Breast epithelium (tissue), 4 donors: ENCODE measurements at regions not wholly inside any gene's neighbourhood (a gene's known extent, or its start where the extent isn't known, plus 50 kb on each side); places are given as distances from the start of the nearest gene placed in this dataset.

Source experiments
- DNase-seq, 2 donors: peaks; one replicate each; pipeline ENCODE4 v3.0.0-alpha.2; 2019; ENCODE audit warnings: low spot score in 2 of 2
- H3K27ac ChIP-seq, 2 donors: fragments of 200-600 bp; sonication (generic) in 1 of 2; one replicate each; pipeline ENCODE4 v1.5.1; 2016 to 2019; ENCODE audit warnings: mild to moderate bottlenecking in 1 of 2
- H3K27me3 ChIP-seq, 2 donors: fragments of 200-600 bp; sonication (generic) in 1 of 2; one replicate each; pipeline versions ENCODE4 v1.5.1 to v1.6.0; 2017 to 2019; ENCODE audit warnings: control low read depth in 1 of 2, mild to moderate bottlenecking in 1 of 2
- H3K36me3 ChIP-seq: fragments of 200-600 bp; one replicate; pipeline ENCODE4 v1.5.1; 2019
- H3K4me1 ChIP-seq, 2 donors: fragments of 200-600 bp; sonication (generic); one replicate each; pipeline ENCODE4 v1.5.1; 2016 to 2019; ENCODE audit warnings: control low read depth in 1 of 2
- H3K4me3 ChIP-seq, 3 donors: fragments of 200-600 bp; sonication (generic); 1 replicate in 2 of 3; 2 replicates in 1 of 3; pipeline ENCODE4 v1.5.1; 2016 to 2019; ENCODE audit warnings: mild to moderate bottlenecking in 3 of 3, moderate library complexity in 2 of 3
- H3K9me3 ChIP-seq, 2 donors: fragments of 200-600 bp; sonication (generic) in 1 of 2; one replicate each; pipeline ENCODE4 v1.5.1; 2016 to 2019; ENCODE audit warnings: control low read depth in 1 of 2
- CTCF ChIP-seq, 3 donors: fragments of 450-650 bp; IDR thresholded peaks; one replicate each; pipeline ENCODE4 v1.5.1; 2016 to 2017; ENCODE audit warnings: antibody characterized with exemption in 3 of 3, mild to moderate bottlenecking in 3 of 3, moderate library complexity in 3 of 3
- POLR2A ChIP-seq: fragments of 450-650 bp; IDR thresholded peaks from one replicate; pipeline ENCODE4 v1.6.1; 2016; ENCODE audit warnings: antibody characterized with exemption, mild to moderate bottlenecking, moderate library complexity
- POLR2AphosphoS5 ChIP-seq, 3 donors: sonication (generic); formaldehyde crosslinking; IDR thresholded peaks; one replicate each; pipeline ENCODE4 v1.6.1; 2017; ENCODE audit warnings: antibody characterized with exemption in 3 of 3
- intact Hi-C: fragments of 100-400 bp; cut with DNase I; formaldehyde crosslinking; loops from one replicate; pipeline ENCODE4 v1.15.1; 2023; ENCODE audit warnings: low total_unique reads

- TF ChIP-seq CTCF (IDR thresholded peaks at IDR 0.05) (no peak), POLR2AphosphoS5 (IDR thresholded peaks at IDR 0.05) (no peak), POLR2A (no peak)
- Histone ChIP-seq H3K9me3 (no peaks in the 10 kb centered on the region), H3K4me3 (no peak overlapping the region), H3K27ac (no peak overlapping the region), H3K4me1 (no peaks in the 10 kb centered on the region), H3K27me3 (peaks cover 0 to 11% of the 10 kb centered on the region in 2 donors), H3K36me3 (no peaks in the 10 kb centered on the region)
- intact Hi-C loops: loop anchor here (1.0 kb wide), 1 partner anchor 9 kb away; no protein-coding TSS in a partner anchor
- no peak for DNase-seq
These were observed 69.7 kb downstream of the PPP1R2C start for GRCh38 chrX:42708222-42708621.

GRCh38 chrX:42707742-42708141, 70.2 kb downstream of the PPP1R2C start:
- no peak for DNase-seq
- no peak overlapping the region for H3K4me3 ChIP-seq
- TF ChIP-seq POLR2A: no peak
- TF ChIP-seq CTCF (IDR thresholded peaks at IDR 0.05): no peak
- TF ChIP-seq POLR2AphosphoS5 (IDR thresholded peaks at IDR 0.05): no peak
- intact Hi-C loops: loop anchor here (1.0 kb wide), 1 partner anchor 10 kb away; no protein-coding TSS in a partner anchor
- H3K9me3 ChIP-seq: no peaks in the 10 kb centered on the region
- H3K36me3 ChIP-seq: no peaks in the 10 kb centered on the region
- H3K27me3 ChIP-seq: peaks cover 0 to 11% of the 10 kb centered on the region in 2 donors
- H3K27ac ChIP-seq: no peak overlapping the region
- no peaks in the 10 kb centered on the region for H3K4me1 ChIP-seq

- H3K36me3 ChIP-seq: no peaks in the 10 kb centered on the region
- H3K27ac ChIP-seq: no peak overlapping the region
- H3K27me3 ChIP-seq: peaks cover 0 to 11% of the 10 kb centered on the region in 2 donors
- TF ChIP-seq CTCF (IDR thresholded peaks at IDR 0.05) (no peak), POLR2A (no peak), POLR2AphosphoS5 (IDR thresholded peaks at IDR 0.05) (no peak)
- no peaks in the 10 kb centered on the region for H3K4me1 ChIP-seq
- DNase-seq: no peak
- no peak overlapping the region for H3K4me3 ChIP-seq
- no peaks in the 10 kb centered on the region for H3K9me3 ChIP-seq
- intact Hi-C loops: no loop called here
These were observed 73.5 kb downstream of the PPP1R2C start for GRCh38 chrX:42704454-42704853.

GRCh38 chrX:42697544-42697943, 80.4 kb downstream of the PPP1R2C start:
- TF ChIP-seq POLR2AphosphoS5 (IDR thresholded peaks at IDR 0.05) (no peak), POLR2A (no peak), CTCF (IDR thresholded peaks at IDR 0.05) (no peak)
- peaks cover 0 to 36% of the 10 kb centered on the region in 2 donors for H3K27me3 ChIP-seq
- H3K4me3 ChIP-seq: no peak overlapping the region
- no peaks in the 10 kb centered on the region for H3K36me3 ChIP-seq
- intact Hi-C loops: no loop called here
- no peak for DNase-seq
- H3K9me3 ChIP-seq: no peaks in the 10 kb centered on the region
- H3K27ac ChIP-seq: no peak overlapping the region
- no peaks in the 10 kb centered on the region for H3K4me1 ChIP-seq

- no peak for DNase-seq
- Histone ChIP-seq H3K27ac (no peak overlapping the region), H3K27me3 (peaks cover 0 to 31% of the 10 kb centered on the region in 2 donors), H3K4me3 (no peak overlapping the region), H3K36me3 (no peaks in the 10 kb centered on the region), H3K4me1 (no peaks in the 10 kb centered on the region), H3K9me3 (no peaks in the 10 kb centered on the region)
- intact Hi-C loops: no loop called here
- TF ChIP-seq CTCF (IDR thresholded peaks at IDR 0.05): no peak
- TF ChIP-seq POLR2A: no peak
- TF ChIP-seq POLR2AphosphoS5 (IDR thresholded peaks at IDR 0.05): no peak
These were observed 81.3 kb downstream of the PPP1R2C start for GRCh38 chrX:42696536-42697124.
